MM.1S (cell line): ENCODE measurements at regions not wholly inside any gene's neighbourhood (a gene's known extent, or its start where the extent isn't known, plus 50 kb on each side); places are given as distances from the start of the nearest gene placed in this dataset.

Experiments
- CTCF ChIP-seq: fragments of 300-600 bp; sonication (generic); IDR thresholded peaks from 2 replicates; pipeline ENCODE4 v1.5.1; 2016; ENCODE audit warnings: antibody characterized with exemption, low read length, mixed read lengths
- EZH2 ChIP-seq: fragments of 300-600 bp; sonication (generic); optimal IDR thresholded peaks from 2 replicates; pipeline ENCODE3; 2017; ENCODE audit warnings: low read depth, mild to moderate bottlenecking, antibody characterized with exemption, low read length, mixed read lengths
- EZH2phosphoT487 ChIP-seq: fragments of 300-600 bp; sonication (generic); IDR thresholded peaks from 2 replicates; pipeline ENCODE4 v1.6.1; 2018; ENCODE audit warnings: antibody characterized with exemption, low read length

DNA sequence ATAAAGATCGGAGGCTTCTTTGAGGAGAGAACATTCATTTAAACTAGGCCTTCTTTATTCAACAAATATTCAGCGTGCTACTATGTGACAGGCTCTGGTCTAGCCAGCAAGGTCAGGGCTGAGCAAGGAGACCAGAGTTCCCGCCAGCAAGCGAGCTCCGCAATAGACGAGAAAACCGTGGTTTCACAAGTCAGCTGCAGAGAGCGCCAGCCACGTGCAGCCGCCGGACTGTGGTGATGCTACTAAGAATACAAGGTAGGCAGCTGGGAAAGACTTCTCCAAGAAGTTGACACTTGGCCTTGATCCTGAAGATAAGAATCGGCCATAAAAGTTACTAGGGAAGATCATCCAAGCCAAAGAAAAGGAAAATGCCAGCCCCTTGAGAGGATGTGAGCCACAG, 533.7 kb upstream of the SALL3 start:
- TF ChIP-seq CTCF (no peak), EZH2 (no peak), EZH2phosphoT487 (no peak)
